Liver (tissue), 2 donors: ENCODE measurements at regions not wholly inside any gene's neighbourhood (a gene's known extent, or its start where the extent isn't known, plus 50 kb on each side); places are given as distances from the start of the nearest gene placed in this dataset.

Experiments used
- GABPA ChIP-seq, 2 donors: IDR thresholded peaks in 1 of 2; conservative IDR thresholded peaks in 1 of 2; 2 replicates each; pipeline ENCODE4 v1.6.1; 2016; ENCODE audit warnings: antibody characterized with exemption in 2 of 2, mild to moderate bottlenecking in 1 of 2, moderate library complexity in 1 of 2
- TF ChIP-seq, protein P1 (sequence below): IDR thresholded peaks from 2 replicates; pipeline ENCODE4 v1.6.1; 2016; ENCODE audit warnings: antibody characterized with exemption
- donor health status: healthy.

DNA sequence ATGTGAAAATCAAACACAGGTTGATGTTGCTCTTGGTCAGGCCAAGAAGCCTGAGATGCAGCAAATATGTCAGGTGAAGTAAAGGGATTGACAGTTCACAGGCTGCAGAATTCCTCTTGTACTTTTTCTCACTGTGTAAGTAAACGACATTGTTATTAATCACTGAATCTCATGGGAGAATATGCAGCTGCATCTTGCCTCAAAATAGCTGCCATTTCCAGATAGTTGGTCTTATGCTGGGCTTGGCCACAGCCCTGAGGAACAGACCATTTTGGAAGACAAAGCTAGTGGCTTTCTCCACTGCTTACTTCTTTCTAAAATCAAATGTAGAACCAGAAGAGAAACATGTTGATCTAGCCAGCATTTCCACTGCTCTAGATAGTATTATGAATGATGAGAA is 403.4 kb upstream of the NR3C2 start:
- TF ChIP-seq, protein P1, sequence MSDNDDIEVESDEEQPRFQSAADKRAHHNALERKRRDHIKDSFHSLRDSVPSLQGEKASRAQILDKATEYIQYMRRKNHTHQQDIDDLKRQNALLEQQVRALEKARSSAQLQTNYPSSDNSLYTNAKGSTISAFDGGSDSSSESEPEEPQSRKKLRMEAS: no peak
- no peak for TF ChIP-seq GABPA (IDR thresholded peaks at IDR 0.05 in 1 of 2, conservative IDR thresholded peaks at IDR 0.05 in 1 of 2)
